Psoas muscle (tissue), 7 donors: ENCODE measurements at regions not wholly inside any gene's neighbourhood (a gene's known extent, or its start where the extent isn't known, plus 50 kb on each side); places are given as distances from the start of the nearest gene placed in this dataset.
A peak's percentile ranks its signal among the peaks of the same experiment; 100 is the strongest.
"Not testable (repeated sequence)": the region's sequence is repeated elsewhere in the genome, so short reads cannot be mapped to it uniquely, and the experiment has no call there.

Experiments
- ATAC-seq, 4 donors: fragments of 200-7000 bp; cut with Tn5 transposase; one replicate each; pipeline ENCODE4 v1.9.1; 2020; ENCODE audit warnings: moderate library complexity in 3 of 4, mild to moderate bottlenecking in 2 of 4
- DNase-seq, 2 donors: peaks; one replicate each; pipeline ENCODE4 v3.0.0-alpha.2; 2020
- H3K27ac ChIP-seq: fragments of 200-600 bp; one replicate; pipeline ENCODE4 v1.8.0; 2022
- H3K27me3 ChIP-seq, 3 donors: fragments of 200-600 bp in 1 of 3; one replicate each; pipeline versions ENCODE4 v1.6.1 to v1.8.0; 2013 to 2022; ENCODE audit warnings: low read length in 2 of 3, mild to moderate bottlenecking in 2 of 3, moderate library complexity in 1 of 3; ENCODE audit not compliant: insufficient read depth in 3 of 3
- H3K36me3 ChIP-seq, 2 donors: fragments of 200-600 bp in 1 of 2; one replicate each; pipeline versions ENCODE4 v1.6.1 to v1.8.0; 2013 to 2022; ENCODE audit warnings: low read depth in 1 of 2, mild to moderate bottlenecking in 1 of 2, moderate library complexity in 1 of 2; ENCODE audit not compliant: insufficient read depth in 1 of 2
- H3K4me1 ChIP-seq: fragments of 200-600 bp; one replicate; pipeline ENCODE4 v1.8.0; 2022
- H3K4me3 ChIP-seq: fragments of 200-600 bp; one replicate; pipeline ENCODE4 v1.8.0; 2022; ENCODE audit warnings: mild to moderate bottlenecking
- H3K9me3 ChIP-seq: fragments of 200-600 bp; one replicate; pipeline ENCODE4 v1.8.0; 2022
- WGBS, 3 donors: extraction: QIAGEN DNeasy Blood & Tissue Kit; methylation state at CpG; one replicate each; pipeline versions ENCODE4 v1.1.6 to v1.1.7; 2013; 5-methylcytosine and 5-hydroxymethylcytosine counted together
- intact Hi-C, 2 donors: fragments of 100-400 bp; cut with DNase I; formaldehyde crosslinking; loops; one replicate each; pipeline versions ENCODE4 v1.11.0 to v1.14.2; 2022
- donor health status: healthy with polysubstance abuse.
- donor health status: DM: no; HTN: no; CAD: no; lungs with moderate emphysema.
- donor health status: Bipolar disorder and iron deficiency.
- donor health status: healthy.
- donor health status: DM: yes; HTN: yes; CAD: no.
- donor health status: DM: no; HTN: no; CAD: no.
- donor health status: DM: yes; HTN: yes; CAD: no.

DNA sequence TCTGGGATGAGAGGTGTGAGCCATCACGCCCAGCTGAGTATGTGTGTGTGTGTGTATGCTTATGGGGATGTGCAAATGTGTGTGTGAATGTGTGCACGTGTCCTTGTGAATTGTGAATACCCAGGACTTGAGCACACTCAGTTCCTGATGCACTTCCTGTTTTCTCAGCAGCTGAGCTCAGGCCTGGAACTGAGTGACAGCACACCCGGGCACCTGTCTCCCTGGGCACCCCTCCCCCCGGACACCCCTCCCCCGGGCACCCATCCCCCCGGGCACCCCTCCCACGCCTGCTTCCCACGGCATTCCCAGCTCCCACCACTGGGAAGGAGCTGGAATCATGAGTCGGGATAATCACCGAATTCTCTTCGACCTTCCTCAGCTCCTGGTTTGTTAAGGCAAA is 2744.1 kb upstream of the TPTE start:
- H3K4me3 ChIP-seq, H3K9me3 ChIP-seq, H3K4me1 ChIP-seq, H3K36me3 ChIP-seq, H3K27ac ChIP-seq, ATAC-seq, H3K27me3 ChIP-seq, intact Hi-C loops: not testable (repeated sequence)
- DNase-seq: peak in 1 of 2 donors; percentile 12
- 54 to 67% (median 66%) methylated on average over 3 to 8 of the region's 11 CpGs for WGBS, 3 donors

DNA sequence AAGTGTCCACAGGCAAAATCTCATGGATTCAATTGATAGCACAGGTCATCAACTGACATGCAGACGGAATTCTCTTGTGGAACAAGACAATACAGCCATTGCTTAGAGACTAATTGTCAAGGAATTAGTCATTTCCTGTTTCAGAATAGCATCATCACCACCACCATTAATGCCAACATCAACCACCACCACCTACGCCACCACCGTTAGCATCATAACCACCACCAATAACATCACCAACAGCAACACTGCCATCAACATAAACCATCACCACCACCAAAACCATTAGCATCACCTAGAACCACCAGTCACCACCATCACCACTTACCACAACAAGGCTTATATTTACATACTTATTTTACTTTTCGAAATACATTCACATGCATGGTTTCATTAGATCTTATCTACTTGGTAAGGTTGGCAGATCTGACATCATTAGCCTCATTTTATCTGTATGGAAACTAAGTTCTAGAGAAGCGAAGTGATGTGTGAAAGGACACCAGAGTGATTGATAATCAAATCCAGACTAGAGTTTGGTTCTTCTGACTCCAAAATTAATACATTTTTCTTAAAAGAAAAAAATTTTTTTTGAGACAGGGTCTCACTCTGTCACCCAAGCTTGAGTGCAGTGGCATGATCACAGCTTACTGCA is 2733.8 kb upstream of the TPTE start:
- DNase-seq, H3K4me3 ChIP-seq, H3K9me3 ChIP-seq, H3K27ac ChIP-seq, H3K27me3 ChIP-seq, ATAC-seq, intact Hi-C loops, H3K36me3 ChIP-seq, H3K4me1 ChIP-seq: not testable (repeated sequence)
- no CpG with 5 or more reads among the region's 5 CpGs for WGBS, 3 donors

DNA sequence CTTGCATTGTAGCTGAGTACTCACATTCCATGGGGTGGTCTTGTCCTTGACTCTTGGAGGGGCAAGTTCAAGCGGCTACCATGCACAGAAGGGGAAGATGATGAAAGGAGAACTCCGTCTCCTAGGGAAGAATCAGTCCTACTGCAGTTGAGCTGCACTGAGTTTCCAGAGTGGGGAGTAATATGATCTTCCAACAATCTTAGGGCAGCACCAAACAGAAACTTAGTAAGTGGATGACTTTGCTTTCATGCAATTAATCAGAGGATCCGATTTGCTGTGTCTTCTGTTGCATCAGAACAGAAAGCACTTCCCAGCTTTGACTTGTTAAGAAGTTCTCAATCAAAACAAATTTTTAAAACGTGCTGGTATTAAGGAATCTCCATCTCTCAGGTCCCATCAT is 2727.6 kb upstream of the TPTE start:
- WGBS, 3 donors: no CpG with 5 or more reads among the region's 4 CpGs
- H3K27ac ChIP-seq, H3K4me1 ChIP-seq, intact Hi-C loops, ATAC-seq, DNase-seq, H3K27me3 ChIP-seq, H3K9me3 ChIP-seq, H3K36me3 ChIP-seq, H3K4me3 ChIP-seq: not testable (repeated sequence)

GRCh38 chr21:7797328-7797727 is 2724.1 kb upstream of the TPTE start:
- ATAC-seq, H3K9me3 ChIP-seq, H3K27ac ChIP-seq, DNase-seq, intact Hi-C loops, H3K27me3 ChIP-seq, H3K4me1 ChIP-seq, H3K4me3 ChIP-seq, H3K36me3 ChIP-seq: not testable (repeated sequence)
- WGBS, 3 donors: no CpG with 5 or more reads among the region's 8 CpGs

DNA sequence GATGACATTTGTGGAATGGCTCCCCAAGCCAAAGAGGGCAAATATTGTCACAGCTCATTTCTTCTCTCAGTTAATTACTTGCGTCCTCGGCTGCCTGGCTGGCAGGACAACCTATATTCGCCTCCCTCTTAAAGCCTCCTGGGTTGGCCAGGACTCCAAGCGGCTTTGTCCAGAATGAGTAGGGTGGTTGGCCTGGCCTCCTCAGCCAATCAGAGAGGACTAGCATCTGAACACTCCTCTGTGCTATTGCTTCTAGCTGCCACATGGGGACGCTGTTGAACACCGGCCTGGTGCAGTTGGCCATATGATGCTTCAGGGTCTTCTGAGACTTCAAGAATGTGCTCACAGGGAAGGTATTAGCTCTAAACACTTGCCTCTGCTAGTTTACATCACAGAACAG is 2722.9 kb upstream of the TPTE start:
- intact Hi-C loops, H3K36me3 ChIP-seq, H3K4me3 ChIP-seq, H3K4me1 ChIP-seq, H3K27me3 ChIP-seq, DNase-seq, H3K27ac ChIP-seq, H3K9me3 ChIP-seq, ATAC-seq: not testable (repeated sequence)
- WGBS, 3 donors: 51 to 70% (median 69%) methylated on average over 2 of the region's 6 CpGs

DNA sequence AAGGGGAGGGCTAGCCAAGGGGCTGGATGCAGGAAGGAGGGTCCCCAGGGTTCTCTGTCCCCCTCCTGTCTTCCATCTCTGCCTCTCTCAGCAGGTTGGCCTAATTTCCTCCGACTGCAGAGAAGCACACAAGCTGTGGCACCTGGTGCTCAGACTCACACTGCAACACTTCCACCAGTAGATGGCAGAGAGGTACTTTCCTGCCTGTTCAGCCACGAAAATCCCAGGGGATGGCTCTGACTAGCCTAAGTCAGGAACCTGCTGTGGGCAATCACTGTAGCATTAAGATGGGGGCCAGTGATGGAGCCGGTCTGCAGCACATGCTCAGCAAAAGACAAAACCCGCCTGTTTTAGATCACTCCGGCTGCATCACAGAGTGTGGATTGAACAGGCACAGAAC is 2721.7 kb upstream of the TPTE start:
- H3K36me3 ChIP-seq, H3K27me3 ChIP-seq, H3K4me1 ChIP-seq, intact Hi-C loops, H3K9me3 ChIP-seq, H3K27ac ChIP-seq, H3K4me3 ChIP-seq, DNase-seq: not testable (repeated sequence)
- ATAC-seq: peak in 2 of 4 donors; percentile 48 to 59
- no CpG with 5 or more reads among the region's 5 CpGs for WGBS, 3 donors

GRCh38 chr21:7813475-7813874 is 2707.9 kb upstream of the TPTE start:
- H3K27ac ChIP-seq, H3K36me3 ChIP-seq, H3K4me1 ChIP-seq, H3K27me3 ChIP-seq, DNase-seq, H3K9me3 ChIP-seq, H3K4me3 ChIP-seq, intact Hi-C loops: not testable (repeated sequence)
- peak in 3 of 4 donors; percentile 61 to 66 (median 63) for ATAC-seq
- no CpG with 5 or more reads among the region's 4 CpGs for WGBS, 3 donors

DNA sequence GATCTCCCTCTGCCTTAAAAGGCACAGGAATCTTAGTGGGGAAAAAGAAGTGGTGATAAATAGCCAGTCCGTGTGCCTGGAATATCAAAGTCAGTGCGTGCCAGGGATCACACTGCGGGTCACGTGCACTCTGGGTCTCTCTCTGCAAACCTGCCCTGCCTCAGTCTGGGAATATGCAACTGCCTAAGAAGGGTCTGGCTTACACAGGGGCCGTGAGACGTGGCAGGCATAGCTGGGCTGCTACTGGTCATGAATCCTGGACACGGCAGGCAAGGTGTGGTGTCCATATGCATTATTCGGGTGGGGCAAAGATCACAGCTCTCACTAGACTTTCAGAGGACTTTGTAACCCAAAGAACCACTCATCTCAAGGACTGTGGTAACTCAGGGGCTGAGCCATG is 2704.4 kb upstream of the TPTE start:
- H3K4me1 ChIP-seq, H3K27ac ChIP-seq, H3K4me3 ChIP-seq, H3K36me3 ChIP-seq, DNase-seq, H3K9me3 ChIP-seq, H3K27me3 ChIP-seq, ATAC-seq, intact Hi-C loops: not testable (repeated sequence)
- no CpG with 5 or more reads among the region's 8 CpGs for WGBS, 3 donors

DNA sequence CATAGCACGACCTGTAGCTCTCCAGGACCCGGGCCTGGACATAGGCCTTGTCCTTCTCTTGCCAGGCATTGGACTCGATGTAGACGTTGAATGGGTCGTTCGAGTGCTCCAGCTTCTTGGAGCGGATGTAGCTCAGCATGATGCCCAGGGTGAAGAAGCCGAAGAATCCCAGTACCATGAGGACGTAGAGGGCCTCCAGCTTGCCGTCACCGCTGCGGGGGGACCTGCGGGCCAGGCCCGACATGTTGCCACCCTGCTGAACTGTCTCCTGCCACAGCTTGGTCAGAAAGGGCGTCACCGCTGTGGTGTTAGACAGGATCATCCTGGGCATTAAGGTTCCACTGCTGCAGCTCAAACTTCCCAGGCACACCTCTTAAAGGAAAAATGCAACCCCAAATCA is 2702.1 kb upstream of the TPTE start:
- 100% methylated on average over 1 to 6 of the region's 16 CpGs; no CpG with 5 or more reads in 1 of the 3 donors for WGBS, 3 donors
- H3K4me1 ChIP-seq, DNase-seq, H3K36me3 ChIP-seq, intact Hi-C loops, H3K27ac ChIP-seq, H3K9me3 ChIP-seq, H3K27me3 ChIP-seq, ATAC-seq, H3K4me3 ChIP-seq: not testable (repeated sequence)

DNA sequence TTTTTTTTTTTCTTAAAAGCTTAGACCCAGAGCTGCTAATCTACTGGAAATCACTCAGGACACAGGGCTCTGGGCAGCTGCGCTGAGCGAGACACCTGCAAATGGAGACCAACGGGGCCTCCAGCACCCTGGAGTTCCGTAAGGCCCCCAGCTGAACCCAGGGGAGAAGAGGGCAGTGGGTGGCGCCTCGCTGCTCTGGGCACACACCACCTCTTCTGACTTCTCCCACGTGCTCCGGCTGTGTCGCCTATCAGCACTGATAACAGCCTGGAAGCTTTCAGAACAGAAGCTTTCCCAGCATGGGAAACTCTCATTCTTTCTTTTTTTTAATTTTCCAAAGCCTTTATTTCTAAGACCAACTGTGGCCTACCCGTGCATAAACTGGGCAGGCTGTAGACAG is 2695.8 kb upstream of the TPTE start:
- H3K4me3 ChIP-seq, H3K27me3 ChIP-seq, H3K36me3 ChIP-seq, ATAC-seq, DNase-seq, H3K4me1 ChIP-seq, H3K9me3 ChIP-seq, H3K27ac ChIP-seq, intact Hi-C loops: not testable (repeated sequence)
- whole genome bisulfite sequencing, 3 donors: no CpG with 5 or more reads among the region's 10 CpGs

DNA sequence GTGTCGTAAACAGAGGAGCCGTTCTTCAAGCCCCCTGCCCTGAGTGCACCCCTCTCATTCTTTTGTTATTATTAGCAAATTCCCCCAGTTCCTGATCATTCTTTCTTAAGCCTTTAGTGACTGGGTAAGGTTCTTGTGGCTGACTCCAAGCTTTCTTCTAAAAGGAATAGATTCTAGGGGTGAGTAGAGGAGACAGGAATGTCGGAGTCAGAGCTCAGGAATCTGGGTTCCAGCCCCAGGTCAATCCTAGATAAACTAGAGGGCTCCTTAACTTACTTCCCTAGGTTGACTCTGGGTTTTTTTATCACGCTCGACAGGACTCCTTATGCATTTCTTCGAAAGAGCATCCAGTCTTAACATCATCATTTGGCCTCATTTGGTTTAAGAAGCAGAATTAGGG is 2695.2 kb upstream of the TPTE start:
- no CpG with 5 or more reads among the region's 6 CpGs for WGBS, 3 donors
- intact Hi-C loops: not testable (repeated sequence)

DNA sequence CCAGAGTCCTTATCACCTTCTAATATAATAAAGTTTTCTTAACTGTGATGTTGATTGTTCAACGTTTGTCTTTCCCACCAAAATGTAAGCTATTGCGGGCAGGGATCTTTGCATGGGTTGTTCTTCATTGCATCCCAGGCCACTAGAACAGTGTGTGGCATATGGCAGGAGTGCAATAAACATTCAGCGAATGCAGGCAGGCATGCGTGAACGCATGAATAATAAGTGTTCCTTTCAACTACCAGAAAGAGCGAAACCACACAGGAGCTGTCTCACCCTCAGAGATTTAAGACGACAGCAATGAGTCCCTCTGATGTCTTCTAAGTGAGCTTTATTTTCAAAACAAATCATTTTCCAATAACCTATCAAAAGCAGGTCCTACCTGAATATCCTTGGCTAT is 2693.1 kb upstream of the TPTE start:
- H3K36me3 ChIP-seq, H3K27ac ChIP-seq, DNase-seq, H3K4me1 ChIP-seq, ATAC-seq, intact Hi-C loops, H3K27me3 ChIP-seq, H3K4me3 ChIP-seq, H3K9me3 ChIP-seq: not testable (repeated sequence)
- no CpG with 5 or more reads among the region's 7 CpGs for WGBS, 3 donors

More for the DNA sequence above, 2695.2 kb upstream of the TPTE start:
- H3K36me3 ChIP-seq, H3K4me3 ChIP-seq, DNase-seq, H3K4me1 ChIP-seq, ATAC-seq, H3K27me3 ChIP-seq, H3K9me3 ChIP-seq, H3K27ac ChIP-seq: not testable (repeated sequence)
